ENCODE measurements at regions not wholly inside any gene's neighbourhood (a gene's known extent, or its start where the extent isn't known, plus 50 kb on each side); places are given as distances from the start of the nearest gene placed in this dataset.

DNA sequence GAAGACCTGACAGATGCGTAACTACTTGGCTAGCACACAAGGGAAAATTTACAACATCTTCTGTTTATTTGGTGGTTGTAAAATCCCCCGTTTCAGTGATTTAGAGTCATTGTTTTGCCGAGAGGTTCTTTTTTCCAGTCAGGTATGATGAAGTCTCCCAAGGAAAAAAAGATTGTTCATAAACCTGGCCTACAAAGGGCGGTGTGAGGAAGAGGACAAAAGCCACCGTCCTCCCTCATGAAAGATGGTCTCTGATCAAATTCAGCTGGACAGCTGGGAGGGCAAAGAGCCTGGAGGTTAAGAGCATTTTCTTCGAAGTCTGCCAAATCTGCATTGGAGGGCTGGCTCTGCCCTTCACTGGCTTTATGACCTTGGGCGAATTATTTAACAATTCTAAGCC lies 419.9 kb downstream of the HAPSTR1 start:
- TF ChIP-seq, protein P1, sequence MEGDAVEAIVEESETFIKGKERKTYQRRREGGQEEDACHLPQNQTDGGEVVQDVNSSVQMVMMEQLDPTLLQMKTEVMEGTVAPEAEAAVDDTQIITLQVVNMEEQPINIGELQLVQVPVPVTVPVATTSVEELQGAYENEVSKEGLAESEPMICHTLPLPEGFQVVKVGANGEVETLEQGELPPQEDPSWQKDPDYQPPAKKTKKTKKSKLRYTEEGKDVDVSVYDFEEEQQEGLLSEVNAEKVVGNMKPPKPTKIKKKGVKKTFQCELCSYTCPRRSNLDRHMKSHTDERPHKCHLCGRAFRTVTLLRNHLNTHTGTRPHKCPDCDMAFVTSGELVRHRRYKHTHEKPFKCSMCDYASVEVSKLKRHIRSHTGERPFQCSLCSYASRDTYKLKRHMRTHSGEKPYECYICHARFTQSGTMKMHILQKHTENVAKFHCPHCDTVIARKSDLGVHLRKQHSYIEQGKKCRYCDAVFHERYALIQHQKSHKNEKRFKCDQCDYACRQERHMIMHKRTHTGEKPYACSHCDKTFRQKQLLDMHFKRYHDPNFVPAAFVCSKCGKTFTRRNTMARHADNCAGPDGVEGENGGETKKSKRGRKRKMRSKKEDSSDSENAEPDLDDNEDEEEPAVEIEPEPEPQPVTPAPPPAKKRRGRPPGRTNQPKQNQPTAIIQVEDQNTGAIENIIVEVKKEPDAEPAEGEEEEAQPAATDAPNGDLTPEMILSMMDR (IDR thresholded peaks at IDR 0.05; ENCODE audit: low read depth, low read length, missing control alignments): no peak
- no peak for DNase-seq (ENCODE audit: low read depth)
- in situ Hi-C loops (cut with HindIII; ENCODE audit: low sequenced_read_pairs): no loop called here
- no peak overlapping the region for H3K4me3 ChIP-seq (ENCODE audit: low read depth, low read length)

- DNase-seq (ENCODE audit: low read depth): no peak
- no peak overlapping the region for H3K4me3 ChIP-seq (ENCODE audit: low read depth, low read length)
- in situ Hi-C loops (cut with HindIII; ENCODE audit: low sequenced_read_pairs): no loop called here
- TF ChIP-seq, protein P1 (IDR thresholded peaks at IDR 0.05; ENCODE audit: low read depth, low read length, missing control alignments): no peak
These were observed 425.0 kb downstream of the HAPSTR1 start for GRCh38 chr16:9516444-9516843.

GRCh38 chr16:9518051-9518450 lies 426.6 kb downstream of the HAPSTR1 start:
- in situ Hi-C loops (cut with HindIII; ENCODE audit: low sequenced_read_pairs): no loop called here
- DNase-seq (ENCODE audit: low read depth): no peak
- TF ChIP-seq, protein P1 (IDR thresholded peaks at IDR 0.05; ENCODE audit: low read depth, low read length, missing control alignments): no peak
- no peak overlapping the region for H3K4me3 ChIP-seq (ENCODE audit: low read depth, low read length)

DNA sequence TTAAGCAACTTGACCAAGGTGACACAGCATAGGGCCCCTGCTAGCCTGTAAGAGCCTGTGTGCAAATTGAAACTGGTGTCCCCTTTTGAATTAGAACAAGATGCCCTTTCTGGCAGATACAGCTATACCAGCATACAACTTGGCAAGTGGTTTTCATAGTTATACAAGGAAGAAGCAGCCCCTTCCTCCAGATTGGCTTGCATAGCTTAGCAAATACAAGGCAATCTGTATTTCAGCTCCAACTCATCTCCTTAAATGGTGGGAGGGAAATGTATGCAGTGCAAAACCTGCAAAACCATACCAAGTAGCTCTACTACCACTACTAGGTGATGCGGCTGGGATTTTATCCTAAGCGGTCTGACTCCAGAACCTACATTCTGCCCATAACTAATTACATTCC lies 427.1 kb downstream of the HAPSTR1 start:
- DNase-seq (ENCODE audit: low read depth): no peak
- TF ChIP-seq, protein P1 (IDR thresholded peaks at IDR 0.05; ENCODE audit: low read depth, low read length, missing control alignments): no peak
- in situ Hi-C loops (cut with HindIII; ENCODE audit: low sequenced_read_pairs): no loop called here

DNA sequence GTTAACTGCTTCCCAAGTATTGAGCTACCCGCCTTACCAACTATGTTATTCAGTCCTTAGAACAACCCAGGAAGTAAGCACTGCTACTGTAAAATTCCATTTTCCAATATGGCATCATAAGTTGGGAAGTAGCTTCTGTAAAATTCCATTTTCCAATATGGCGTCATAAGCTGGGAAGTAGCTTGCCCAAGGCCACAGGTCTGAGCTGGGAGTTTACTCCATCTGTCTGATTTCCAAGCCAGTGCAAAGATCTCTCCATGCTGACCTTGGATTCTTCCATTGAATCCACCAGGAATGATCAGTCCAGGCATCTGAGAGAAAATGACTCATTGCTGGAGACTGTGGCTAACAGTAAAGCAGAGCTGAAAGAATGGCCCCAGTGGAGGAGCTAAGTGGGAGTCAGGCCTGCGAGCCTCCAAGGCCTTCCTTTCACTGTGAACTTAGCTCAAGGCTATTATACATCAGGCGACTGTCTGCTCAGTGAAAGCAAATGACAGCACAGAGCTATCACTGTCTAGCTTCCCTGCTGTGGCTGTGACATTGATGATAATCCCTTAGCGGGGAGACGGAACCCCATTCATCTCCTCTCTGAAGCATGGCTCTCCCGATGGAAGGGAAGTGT lies 430.4 kb downstream of the HAPSTR1 start:
- no peak overlapping the region for H3K4me3 ChIP-seq (ENCODE audit: low read depth, low read length)
- TF ChIP-seq, protein P1 (IDR thresholded peaks at IDR 0.05; ENCODE audit: low read depth, low read length, missing control alignments): no peak
- DNase-seq (ENCODE audit: low read depth): no peak
- in situ Hi-C loops (cut with HindIII; ENCODE audit: low sequenced_read_pairs): no loop called here

More for the DNA sequence above, 427.1 kb downstream of the HAPSTR1 start:
- no peak overlapping the region for H3K4me3 ChIP-seq (ENCODE audit: low read depth, low read length)

DNA sequence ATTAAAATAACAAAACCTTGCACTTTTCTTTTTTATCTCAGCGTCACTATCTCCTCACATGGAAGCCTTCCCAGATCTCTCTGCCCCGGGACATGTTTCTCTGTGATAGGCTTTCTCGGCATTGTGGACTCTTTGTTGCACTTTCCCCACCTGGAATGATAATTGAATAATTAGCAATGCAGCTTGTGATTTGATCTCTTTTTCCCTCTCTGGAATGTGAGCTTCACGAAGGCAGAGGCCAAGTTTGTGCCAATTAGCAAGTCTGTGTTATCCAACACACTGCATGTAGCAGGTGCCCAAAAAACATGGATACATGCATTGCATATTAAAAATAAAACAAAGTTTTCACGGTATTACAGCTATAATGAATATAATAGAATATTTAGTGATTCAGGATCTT lies 431.2 kb downstream of the HAPSTR1 start:
- in situ Hi-C loops (cut with HindIII; ENCODE audit: low sequenced_read_pairs): no loop called here
- no peak for DNase-seq (ENCODE audit: low read depth)
- H3K4me3 ChIP-seq (ENCODE audit: low read depth, low read length): no peak overlapping the region
- TF ChIP-seq, protein P1 (IDR thresholded peaks at IDR 0.05; ENCODE audit: low read depth, low read length, missing control alignments): no peak

Measured in astrocyte of the cerebellum (primary cell).